A673 (cell line): ENCODE measurements at regions not wholly inside any gene's neighbourhood (a gene's known extent, or its start where the extent isn't known, plus 50 kb on each side); places are given as distances from the start of the nearest gene placed in this dataset.

Source experiments
- BruUV-seq: library from RNA; stranded (reverse); fragments of 400-500 nt; replicated peaks from 2 replicates; lab custom pipeline; 2021; lab: Mats Ljungman, UMichigan
- CTCF ChIA-PET: fragments of 300-600 bp; sonication (Branson Sonifier 250); formaldehyde crosslinking; loops from one replicate; lab custom pipeline; 2022; ENCODE audit warnings: antibody characterized with exemption; lab: Charles Lee
- POLR2A ChIA-PET: fragments of 300-600 bp; sonication (Branson Sonifier 250); formaldehyde crosslinking; loops from one replicate; lab custom pipeline; 2022; ENCODE audit warnings: antibody characterized with exemption; ENCODE audit not compliant: low non-redundant PET; lab: Charles Lee
- DNase-seq: peaks from one replicate; pipeline ENCODE4 v3.0.0-alpha.2; 2015; ENCODE audit warnings: low spot score
- H3K27ac ChIP-seq: fragments of 200-600 bp; sonication (generic); 2 replicates; pipeline ENCODE4 v1.5.1; 2016; ENCODE audit warnings: mixed run types, low read depth, mild to moderate bottlenecking, mixed read lengths, antibody characterized with exemption, low read length; ENCODE audit not compliant: poor library complexity, severe bottlenecking
- H3K27me3 ChIP-seq: fragments of 200-600 bp; sonication (generic); replicated peaks from 2 replicates; pipeline ENCODE4 v1.6.1; 2017; ENCODE audit warnings: mixed run types, low read depth, mild to moderate bottlenecking, mixed read lengths, antibody characterized with exemption, low read length; ENCODE audit not compliant: insufficient read depth, poor library complexity
- H3K36me3 ChIP-seq: fragments of 200-600 bp; sonication (generic); 2 replicates; pipeline ENCODE4 v1.6.1; 2016; ENCODE audit warnings: mixed run types, mild to moderate bottlenecking, mixed read lengths, antibody characterized with exemption, low read length; ENCODE audit not compliant: insufficient read depth, poor library complexity, severe bottlenecking
- H3K4me1 ChIP-seq: fragments of 200-600 bp; sonication (generic); 2 replicates; pipeline ENCODE4 v1.6.1; 2017; ENCODE audit warnings: mixed run types, mild to moderate bottlenecking, mixed read lengths, antibody characterized with exemption, low read length; ENCODE audit not compliant: insufficient read depth, poor library complexity, severe bottlenecking
- H3K4me3 ChIP-seq: fragments of 200-600 bp; sonication (generic); 2 replicates; pipeline ENCODE4 v1.5.1; 2016; ENCODE audit warnings: low read depth, mixed run types, mild to moderate bottlenecking, mixed read lengths, low read length; ENCODE audit not compliant: poor library complexity, severe bottlenecking
- H3K9me3 ChIP-seq: fragments of 200-600 bp; sonication (generic); 2 replicates; pipeline ENCODE4 v1.6.1; 2016; ENCODE audit warnings: mixed run types, low read depth, mild to moderate bottlenecking, mixed read lengths, antibody characterized with exemption, low read length; ENCODE audit not compliant: poor library complexity, severe bottlenecking
- CTCF ChIP-seq: fragments of 300-800, 200-600 bp; sonication (generic); conservative IDR thresholded peaks from 2 replicates; pipeline ENCODE4 v1.5.1; 2017; ENCODE audit warnings: low read depth, mild to moderate bottlenecking, antibody characterized with exemption, low read length, moderate library complexity, mixed read lengths
- EZH2 ChIP-seq: fragments of 200-600 bp; sonication (generic); IDR thresholded peaks from 2 replicates; pipeline ENCODE4 v1.6.1; 2017; ENCODE audit warnings: borderline replicate concordance, low read depth, mild to moderate bottlenecking, mixed read lengths, antibody characterized with exemption, low read length; ENCODE audit not compliant: poor library complexity, severe bottlenecking
- intact Hi-C: fragments of 100-400 bp; cut with micrococcal nuclease; formaldehyde crosslinking; loops from one replicate; pipeline ENCODE4 v1.10.0; 2022; ENCODE audit not compliant: unreplicated experiment

- no peak for DNase-seq
- no peaks in the 10 kb centered on the region for H3K27me3 ChIP-seq
- no peak for TF ChIP-seq CTCF
- TF ChIP-seq EZH2: no peak
- no peak overlapping the region for H3K27ac ChIP-seq
- CTCF ChIA-PET: no interaction called here
- no peaks in the 10 kb centered on the region for H3K36me3 ChIP-seq
- no peak overlapping the region for H3K4me3 ChIP-seq
- intact Hi-C loops: no loop called here
- H3K4me1 ChIP-seq: no peaks in the 10 kb centered on the region
- H3K9me3 ChIP-seq: no peaks in the 10 kb centered on the region
- POLR2A ChIA-PET: no interaction called here
- BruUV-seq: no TSS peak
Measured at GRCh38 chr4:116838609-116839008, 246.8 kb downstream of the TRAM1L1 start.

- H3K4me1 ChIP-seq: no peaks in the 10 kb centered on the region
- no peak for DNase-seq
- H3K36me3 ChIP-seq: no peaks in the 10 kb centered on the region
- TF ChIP-seq CTCF (no peak), EZH2 (no peak)
- ChIA-PET POLR2A (interaction anchor here (0.8 kb wide), 1 partner anchor 889 kb away, joined by 3 read pairs; no protein-coding TSS in a partner anchor), CTCF (no interaction called here)
- no TSS peak for BruUV-seq
- no peak overlapping the region for H3K4me3 ChIP-seq
- no peaks in the 10 kb centered on the region for H3K27me3 ChIP-seq
- no peak overlapping the region for H3K27ac ChIP-seq
- intact Hi-C loops: no loop called here
- H3K9me3 ChIP-seq: no peaks in the 10 kb centered on the region
Measured at GRCh38 chr4:116829187-116829586, 256.2 kb downstream of the TRAM1L1 start.

- CTCF ChIA-PET: no interaction called here
- Histone ChIP-seq H3K27ac (no peak overlapping the region), H3K9me3 (no peaks in the 10 kb centered on the region), H3K36me3 (no peaks in the 10 kb centered on the region), H3K4me1 (no peaks in the 10 kb centered on the region), H3K4me3 (no peak overlapping the region), H3K27me3 (no peaks in the 10 kb centered on the region)
- no peak for DNase-seq
- BruUV-seq: no TSS peak
- intact Hi-C loops: no loop called here
- TF ChIP-seq EZH2: no peak
- no peak for TF ChIP-seq CTCF
- POLR2A ChIA-PET: no interaction called here
Measured at GRCh38 chr4:116824172-116824571, 261.2 kb downstream of the TRAM1L1 start.
